H1 (cell line): ENCODE measurements at regions not wholly inside any gene's neighbourhood (a gene's known extent, or its start where the extent isn't known, plus 50 kb on each side); places are given as distances from the start of the nearest gene placed in this dataset.

Source experiments
- CTCF ChIP-seq, 3 experiments: IDR thresholded peaks; 1 replicate in 2 of 3; 2 replicates in 1 of 3; pipeline versions ENCODE4 v1.5.1 to v1.6.1; 2011; ENCODE audit warnings: low read length in 3 of 3, mild to moderate bottlenecking in 3 of 3, inconsistent platforms in 2 of 3, low read depth in 1 of 3, moderate library complexity in 1 of 3; ENCODE audit not compliant: insufficient read depth in 1 of 3; ENCODE audit errors: control extremely low read depth in 1 of 3
- EP300 ChIP-seq, 2 experiments: IDR thresholded peaks; 1 replicate in 1 of 2; 2 replicates in 1 of 2; pipeline ENCODE4 v1.6.1; 2011 to 2012; ENCODE audit warnings: low read depth in 2 of 2, low read length in 2 of 2, mild to moderate bottlenecking in 2 of 2, borderline replicate concordance in 1 of 2, inconsistent platforms in 1 of 2, moderate library complexity in 1 of 2
- POLR2A ChIP-seq, 2 experiments: IDR thresholded peaks; 1 replicate in 1 of 2; 2 replicates in 1 of 2; pipeline ENCODE4 v1.6.1; 2011; ENCODE audit warnings: low read depth in 2 of 2, low read length in 2 of 2, mild to moderate bottlenecking in 2 of 2; ENCODE audit errors: control extremely low read depth in 1 of 2
- POLR2AphosphoS5 ChIP-seq: IDR thresholded peaks from 2 replicates; pipeline ENCODE4 v1.6.1; 2011; ENCODE audit warnings: low read depth, low read length
- POU5F1 ChIP-seq: IDR thresholded peaks from 2 replicates; pipeline ENCODE4 v1.6.1; 2011; ENCODE audit warnings: low read depth, mild to moderate bottlenecking, low read length, moderate library complexity
- TCF12 ChIP-seq: IDR thresholded peaks from 2 replicates; pipeline ENCODE4 v1.6.1; 2011; ENCODE audit warnings: low read depth, mild to moderate bottlenecking, low read length
- TEAD4 ChIP-seq: IDR thresholded peaks from 2 replicates; pipeline ENCODE4 v1.6.1; 2012; ENCODE audit warnings: low read depth, low read length, inconsistent platforms, mixed read lengths
- USF2 ChIP-seq: IDR thresholded peaks from 2 replicates; pipeline ENCODE4 v1.6.1; 2011; ENCODE audit warnings: low read length, improper control_type of control experiment

- TF ChIP-seq USF2 (no peak), TEAD4 (no peak), POU5F1 (no peak), POLR2AphosphoS5 (no peak), CTCF (IDR thresholded peaks at IDR 0.05; ENCODE audit: control extremely low read depth in 1 of 3, insufficient read depth in 1 of 3, low read depth in 1 of 3, low read length in 3 of 3) (peak; percentile 36 to 60 (median 36); a peak in 3 of 4 replicates), TCF12 (no peak), EP300 (IDR thresholded peaks at IDR 0.05; ENCODE audit: borderline replicate concordance in 1 of 2, low read depth in 2 of 2, low read length in 2 of 2) (no peak), POLR2A (IDR thresholded peaks at IDR 0.05; ENCODE audit: control extremely low read depth in 1 of 2, low read depth in 2 of 2, low read length in 2 of 2) (no peak)
Observed at GRCh38 chr10:128567551-128567950, 441.3 kb upstream of the MKI67 start.
